Right hindlimb (tissue), 1 donor: ENCODE measurements at regions not wholly inside any gene's neighbourhood (a gene's known extent, or its start where the extent isn't known, plus 50 kb on each side); places are given as distances from the start of the nearest gene placed in this dataset.
"Not testable (repeated sequence)": the region's sequence is repeated elsewhere in the genome, so short reads cannot be mapped to it uniquely, and the experiment has no call there.

Source experiments
- DNase-seq: peaks from one replicate; pipeline ENCODE4 v3.0.0-alpha.2; 2018

GRCh38 chrX:54615109-54615508 lies 85.1 kb downstream of the GNL3L start:
- no peak for DNase-seq

- DNase-seq, result peak; percentile 18
These were observed 103.6 kb downstream of the GNL3L start for GRCh38 chrX:54633641-54634040.

GRCh38 chrX:54639018-54639345 lies 109.0 kb downstream of the GNL3L start:
- DNase-seq, result no peak

GRCh38 chrX:54639346-54640102 lies 109.5 kb downstream of the GNL3L start:
- peak; percentile 96 for DNase-seq

- no peak for DNase-seq
These were observed 110.2 kb downstream of the GNL3L start for GRCh38 chrX:54640103-54640690.

GRCh38 chrX:54640736-54641135 lies 110.7 kb downstream of the GNL3L start:
- peak; percentile 73 for DNase-seq

- no peak for DNase-seq
These were observed 111.5 kb downstream of the GNL3L start for GRCh38 chrX:54641530-54641929.

GRCh38 chrX:54647607-54648006 lies 117.6 kb downstream of the GNL3L start:
- not testable (repeated sequence) for DNase-seq

- no peak for DNase-seq
These were observed 129.5 kb downstream of the GNL3L start for GRCh38 chrX:54659547-54659946.

GRCh38 chrX:54675762-54676161 lies 122.3 kb downstream of the ITIH6 start:
- no peak for DNase-seq

GRCh38 chrX:54695231-54695630 lies 102.8 kb downstream of the ITIH6 start:
- peak; percentile 16 for DNase-seq

- DNase-seq, result no peak
These were observed 102.1 kb downstream of the ITIH6 start for GRCh38 chrX:54695816-54696487.
